Keratinocyte (primary cell): ENCODE measurements at regions not wholly inside any gene's neighbourhood (a gene's known extent, or its start where the extent isn't known, plus 50 kb on each side); places are given as distances from the start of the nearest gene placed in this dataset.
A peak's percentile ranks its signal among the peaks of the same experiment; 100 is the strongest.

Source experiments
- DNase-seq: peaks from one replicate; pipeline ENCODE4 v3.0.0-alpha.2; 2011; ENCODE audit warnings: low read depth, missing footprints, low spot score
- FAIRE-seq: peaks from 2 replicates; lab custom pipeline; 2011; peaks lifted over from hg19 to GRCh38; lab: Jason Lieb, UNC
- H2AFZ ChIP-seq: 2 replicates; pipeline ENCODE4 v1.6.0; 2012; ENCODE audit warnings: low read length, control low read depth, inconsistent platforms; ENCODE audit not compliant: control insufficient read depth
- H3K27ac ChIP-seq: 2 replicates; pipeline ENCODE4 v1.5.1; 2011; ENCODE audit warnings: low read length; ENCODE audit not compliant: control insufficient read depth, insufficient read depth
- H3K27me3 ChIP-seq: 3 replicates; pipeline ENCODE4 v1.6.0; 2011; ENCODE audit warnings: low read length; ENCODE audit not compliant: control insufficient read depth, insufficient read depth; ENCODE audit errors: extremely low read depth
- H3K36me3 ChIP-seq, 2 experiments: 2 replicates in 1 of 2; 3 replicates in 1 of 2; pipeline ENCODE4 v1.5.1; 2011; ENCODE audit warnings: low read length in 2 of 2, mild to moderate bottlenecking in 1 of 2; ENCODE audit not compliant: control insufficient read depth in 2 of 2, insufficient read depth in 2 of 2; ENCODE audit errors: extremely low read depth in 1 of 2
- H3K4me1 ChIP-seq: 3 replicates; pipeline ENCODE4 v1.5.1; 2011; ENCODE audit warnings: low read length; ENCODE audit not compliant: control insufficient read depth, insufficient read depth; ENCODE audit errors: extremely low read depth
- H3K4me2 ChIP-seq: 3 replicates; pipeline ENCODE4 v1.6.0; 2011; ENCODE audit warnings: low read depth, low read length; ENCODE audit not compliant: control insufficient read depth, insufficient read depth; ENCODE audit errors: extremely low read depth
- H3K4me3 ChIP-seq, 3 experiments: fragments of 200-600 bp in 1 of 3; sonication (generic) in 1 of 3; 2 replicates in 2 of 3; 3 replicates in 1 of 3; pipeline ENCODE4 v1.5.1; 2011 to 2016; ENCODE audit warnings: low read length in 3 of 3, mild to moderate bottlenecking in 3 of 3, control low read depth in 2 of 3, inconsistent platforms in 1 of 3, low read depth in 1 of 3, mixed read lengths in 1 of 3, mixed run types in 1 of 3, moderate library complexity in 1 of 3; ENCODE audit not compliant: control insufficient read depth in 2 of 3, insufficient read depth in 2 of 3; ENCODE audit errors: extremely low read depth in 1 of 3
- H3K79me2 ChIP-seq: 2 replicates; pipeline ENCODE4 v1.6.0; 2012; ENCODE audit warnings: low read length; ENCODE audit not compliant: control insufficient read depth, insufficient read depth
- H3K9ac ChIP-seq: 3 replicates; pipeline ENCODE4 v1.6.0; 2011; ENCODE audit warnings: low read length; ENCODE audit not compliant: control insufficient read depth, insufficient read depth; ENCODE audit errors: extremely low read depth
- H3K9me1 ChIP-seq: 3 replicates; pipeline ENCODE4 v1.6.0; 2011; ENCODE audit warnings: low read length; ENCODE audit not compliant: control insufficient read depth, insufficient read depth; ENCODE audit errors: extremely low read depth
- H3K9me3 ChIP-seq: 2 replicates; pipeline ENCODE4 v1.5.1; 2012; ENCODE audit warnings: low read depth, low read length; ENCODE audit not compliant: control insufficient read depth
- H4K20me1 ChIP-seq: 3 replicates; pipeline ENCODE4 v1.6.0; 2011; ENCODE audit warnings: low read length; ENCODE audit not compliant: control insufficient read depth, insufficient read depth; ENCODE audit errors: extremely low read depth
- CTCF ChIP-seq, 3 experiments: IDR thresholded peaks in 1 of 3; conservative IDR thresholded peaks in 1 of 3; optimal IDR thresholded peaks in 1 of 3; 2 replicates in 2 of 3; 3 replicates in 1 of 3; pipeline versions ENCODE3 to v1.5.1; 2011; ENCODE audit warnings: low read length in 3 of 3, mild to moderate bottlenecking in 3 of 3, moderate library complexity in 2 of 3, control low read depth in 1 of 3, inconsistent platforms in 1 of 3; ENCODE audit not compliant: insufficient read depth in 2 of 3; ENCODE audit errors: extremely low read depth in 1 of 3
- EZH2 ChIP-seq: IDR thresholded peaks from one replicate; pipeline ENCODE4 v1.6.1; 2012; ENCODE audit warnings: inconsistent platforms, mild to moderate bottlenecking, low read length, moderate library complexity
- dilution Hi-C: fragments of 300-500 bp; cut with MboI; formaldehyde crosslinking; loops from one replicate; pipeline ENCODE4 v1.7.0; 2020; ENCODE audit warnings: low sequenced_read_pairs; ENCODE audit not compliant: extremely low pct_ligation_motif_present

- FAIRE-seq (peak; percentile 68), DNase-seq (no peak)
- dilution Hi-C loops = no loop called here
These were observed 738.1 kb downstream of the ADGRL2 start for GRCh38 chr1:82538876-82539275.

GRCh38 chr1:82534996-82535395, 734.3 kb downstream of the ADGRL2 start:
- no peaks in the 10 kb centered on the region for H4K20me1 ChIP-seq
- no peak overlapping the region for H3K4me3 ChIP-seq
- H3K9me1 ChIP-seq = no peaks in the 10 kb centered on the region
- DNase-seq (no peak), FAIRE-seq (no peak)
- no peak for TF ChIP-seq CTCF (optimal IDR thresholded peaks at IDR 0.05 in 1 of 3, IDR thresholded peaks at IDR 0.05 in 1 of 3, conservative IDR thresholded peaks at IDR 0.05 in 1 of 3; ENCODE audit: extremely low read depth in 1 of 3, insufficient read depth in 2 of 3, low read length in 3 of 3)
- TF ChIP-seq EZH2 = no peak
- no peaks in the 10 kb centered on the region for H3K9me3 ChIP-seq
- no peak overlapping the region for H2AFZ ChIP-seq
- no peak overlapping the region for H3K4me2 ChIP-seq
- dilution Hi-C loops = no loop called here
- H3K27me3 ChIP-seq = peaks cover 3% of the 10 kb centered on the region
- H3K79me2 ChIP-seq = no peaks in the 10 kb centered on the region
- no peak overlapping the region for H3K27ac ChIP-seq
- H3K36me3 ChIP-seq = no peaks in the 10 kb centered on the region
- no peak overlapping the region for H3K9ac ChIP-seq
- H3K4me1 ChIP-seq = no peaks in the 10 kb centered on the region

More at GRCh38 chr1:82538876-82539275, 738.1 kb downstream of the ADGRL2 start:
- H3K9me3 ChIP-seq = no peaks in the 10 kb centered on the region
- no peak overlapping the region for H3K4me2 ChIP-seq
- no peaks in the 10 kb centered on the region for H3K9me1 ChIP-seq
- no peaks in the 10 kb centered on the region for H4K20me1 ChIP-seq
- no peaks in the 10 kb centered on the region for H3K4me1 ChIP-seq
- TF ChIP-seq EZH2 (no peak), CTCF (optimal IDR thresholded peaks at IDR 0.05 in 1 of 3, IDR thresholded peaks at IDR 0.05 in 1 of 3, conservative IDR thresholded peaks at IDR 0.05 in 1 of 3; ENCODE audit: extremely low read depth in 1 of 3, insufficient read depth in 2 of 3, low read length in 3 of 3) (no peak)
- H3K9ac ChIP-seq = no peak overlapping the region
- H3K79me2 ChIP-seq = no peaks in the 10 kb centered on the region
- H3K36me3 ChIP-seq = no peaks in the 10 kb centered on the region
- no peak overlapping the region for H2AFZ ChIP-seq
- peaks cover 3% of the 10 kb centered on the region for H3K27me3 ChIP-seq
- no peak overlapping the region for H3K4me3 ChIP-seq
- H3K27ac ChIP-seq = no peak overlapping the region
